K562 (cell line): ENCODE measurements at regions not wholly inside any gene's neighbourhood (a gene's known extent, or its start where the extent isn't known, plus 50 kb on each side); places are given as distances from the start of the nearest gene placed in this dataset.

Experiments used
- ATAC-seq: fragments of 200-7000 bp; cut with Tn5 transposase; 3 replicates; pipeline ENCODE4 v1.9.1; 2020; ENCODE audit warnings: moderate library complexity
- BruUV-seq: library from RNA; stranded (reverse); fragments of 400-500 nt; replicated peaks from 2 replicates; lab custom pipeline; 2021; lab: Mats Ljungman, UMichigan
- CTCF ChIA-PET: fragments of 300-600 bp; formaldehyde crosslinking; extraction: SDS; loops from one replicate; lab custom pipeline; 2021; ENCODE audit warnings: low intra/inter-chr PET ratio; lab: Yijun Ruan, JAX
- POLR2A ChIA-PET: fragments of 300-600, 350-650 bp; sonication (Branson Sonifier 250); formaldehyde crosslinking; extraction: SDS; loops from one replicate; lab custom pipeline; 2021; ENCODE audit warnings: antibody characterized with exemption, inconsistent platforms; lab: Yijun Ruan, JAX
- DNase-seq, 4 experiments: peaks; one replicate each; pipeline versions ENCODE4 v3.0.0 to v3.0.0-alpha.2; 2011 to 2018; ENCODE audit warnings: low spot score in 3 of 4, mixed read lengths in 3 of 4; ENCODE audit errors: extremely low read depth in 1 of 4
- FAIRE-seq: peaks from 2 replicates; lab custom pipeline; 2011; peaks lifted over from hg19 to GRCh38; lab: Jason Lieb, UNC
- H2AFZ ChIP-seq: 2 replicates; pipeline ENCODE4 v1.6.0; 2011; ENCODE audit warnings: low read depth, low read length, control low read depth, inconsistent platforms
- H3K27ac ChIP-seq: fragments of 200-600 bp; 3 replicates; pipeline ENCODE4 v1.8.0; 2011; ENCODE audit warnings: low read depth, mild to moderate bottlenecking, control low read depth, inconsistent platforms, low read length, moderate library complexity, mixed read lengths; ENCODE audit errors: extremely low read depth
- H3K27me3 ChIP-seq, 2 experiments: fragments of 300-600 bp in 1 of 2; 2 replicates in 1 of 2; 3 replicates in 1 of 2; pipeline versions ENCODE4 v1.6.0 to v1.8.0; 2011; ENCODE audit warnings: inconsistent platforms in 2 of 2, low read length in 2 of 2, mild to moderate bottlenecking in 1 of 2, mixed read lengths in 1 of 2, moderate library complexity in 1 of 2; ENCODE audit not compliant: control insufficient read depth in 2 of 2, insufficient read depth in 2 of 2
- H3K36me3 ChIP-seq: fragments of 300-600 bp; 3 replicates; pipeline ENCODE4 v1.8.0; 2011; ENCODE audit warnings: mild to moderate bottlenecking, low read length, inconsistent platforms; ENCODE audit not compliant: control insufficient read depth, insufficient read depth
- H3K4me1 ChIP-seq, 2 experiments: fragments of 200-600 bp in 1 of 2; replicated peaks in 1 of 2; 2 replicates in 1 of 2; 3 replicates in 1 of 2; pipeline versions ENCODE4 v1.5.1 to v1.8.0; 2011; ENCODE audit warnings: inconsistent platforms in 2 of 2, low read length in 2 of 2, mild to moderate bottlenecking in 1 of 2, mixed read lengths in 1 of 2, moderate library complexity in 1 of 2; ENCODE audit not compliant: control insufficient read depth in 2 of 2, insufficient read depth in 2 of 2
- H3K4me2 ChIP-seq: 2 replicates; pipeline ENCODE4 v1.6.1; 2011; ENCODE audit warnings: low read length, control low read depth, inconsistent platforms, mixed read lengths; ENCODE audit not compliant: insufficient read depth
- H3K4me3 ChIP-seq: fragments of 200-600 bp; sonication (generic), shearing (Covaris generic); 2 replicates; pipeline ENCODE4 v1.5.1; 2016; ENCODE audit warnings: control low read depth, inconsistent platforms
- H3K79me2 ChIP-seq: fragments of 200-600 bp; 3 replicates; pipeline ENCODE4 v1.8.0; 2011; ENCODE audit warnings: low read length, inconsistent platforms; ENCODE audit not compliant: control insufficient read depth, insufficient read depth
- H3K9ac ChIP-seq, 2 experiments: 2 replicates each; pipeline versions ENCODE4 v1.6.0 to v1.6.1; 2011; ENCODE audit warnings: low read depth in 2 of 2, low read length in 2 of 2, control low read depth in 1 of 2, inconsistent platforms in 1 of 2, mild to moderate bottlenecking in 1 of 2, mixed read lengths in 1 of 2; ENCODE audit not compliant: insufficient read depth in 1 of 2
- H3K9me1 ChIP-seq: one replicate; pipeline ENCODE4 v1.6.0; 2011; ENCODE audit warnings: inconsistent platforms, mild to moderate bottlenecking, low read length, moderate library complexity; ENCODE audit not compliant: control insufficient read depth, insufficient read depth
- H3K9me3 ChIP-seq: replicated peaks from 2 replicates; pipeline ENCODE4 v1.5.1; 2011; ENCODE audit warnings: low read depth, low read length, inconsistent platforms; ENCODE audit not compliant: control insufficient read depth, insufficient read depth
- H4K20me1 ChIP-seq: replicated peaks from 2 replicates; pipeline ENCODE4 v1.6.1; 2011; ENCODE audit warnings: low read length, inconsistent platforms, mixed read lengths; ENCODE audit not compliant: control insufficient read depth, insufficient read depth
- BRF1 ChIP-seq: IDR thresholded peaks from 3 replicates; pipeline ENCODE4 v1.6.1; 2011; ENCODE audit warnings: borderline replicate concordance, mild to moderate bottlenecking; ENCODE audit not compliant: insufficient read length; ENCODE audit errors: extremely low read depth
- PRPF4 ChIP-seq: fragments of 200-400 bp; formaldehyde crosslinking; IDR thresholded peaks from one replicate; pipeline ENCODE4 v1.6.1; 2017; ENCODE audit warnings: low read length, low read depth, mild to moderate bottlenecking; ENCODE audit not compliant: insufficient read depth, poor library complexity, severe bottlenecking
- SMAD4 ChIP-seq: fragments of 250-450 bp; sonication (Bioruptor Pico); conservative IDR thresholded peaks from 2 replicates; pipeline ENCODE4 v1.8.0; 2021; ENCODE audit warnings: inconsistent platforms, mild to moderate bottlenecking, moderate library complexity
- SPI1 ChIP-seq: IDR thresholded peaks from 2 replicates; pipeline ENCODE4 v1.6.1; 2011; ENCODE audit warnings: low read depth, low read length, control low read depth, borderline replicate concordance
- TAF1 ChIP-seq: IDR thresholded peaks from 2 replicates; pipeline ENCODE4 v1.6.1; 2011; ENCODE audit warnings: mild to moderate bottlenecking, low read length, moderate library complexity; ENCODE audit not compliant: insufficient read depth, control insufficient read depth, severe bottlenecking; ENCODE audit errors: extremely low read depth
- ZFP36 ChIP-seq: fragments of 150-350 bp; IDR thresholded peaks from 2 replicates; pipeline ENCODE4 v1.6.1; 2018; ENCODE audit warnings: low read length, low read depth; ENCODE audit not compliant: partially characterized antibody
- ZNF133 ChIP-seq: fragments of 250-450 bp; sonication (Bioruptor Pico); IDR thresholded peaks from 2 replicates; pipeline ENCODE4 v1.4.0; 2020; ENCODE audit warnings: mild to moderate bottlenecking
- WGBS: fragments of 100-300 bp; shearing (Covaris generic); methylation state at CpG from one replicate; pipeline ENCODE4 v1.1.6; 2016; ENCODE audit warnings: low coverage, mixed read lengths; ENCODE audit not compliant: insufficient coverage; ENCODE audit errors: missing lambda C conversion rate; 5-methylcytosine and 5-hydroxymethylcytosine counted together
- in situ Hi-C: fragments of 300-500 bp; cut with MboI; formaldehyde crosslinking; loops from 4 replicates; pipeline ENCODE4 v1.15.0; 2018; ENCODE audit warnings: inconsistent platforms, mixed read lengths
- intact Hi-C: fragments of 100-400 bp; cut with micrococcal nuclease; formaldehyde crosslinking; loops from 2 replicates; pipeline ENCODE4 v1.14.2; 2022
- TF ChIP-seq, protein P1 (sequence below): fragments of 450-650 bp; IDR thresholded peaks from 2 replicates; pipeline ENCODE4 v1.6.1; 2016; ENCODE audit warnings: low read depth, mild to moderate bottlenecking, moderate library complexity
- TF ChIP-seq, protein P2 (sequence below): fragments of 450-650 bp; IDR thresholded peaks from 2 replicates; pipeline ENCODE4 v1.6.1; 2016; ENCODE audit warnings: mild to moderate bottlenecking, moderate library complexity
- TF ChIP-seq, protein P3 (sequence below): fragments of 250-450 bp; sonication (Bioruptor Pico); IDR thresholded peaks from 2 replicates; pipeline ENCODE4 v1.8.0; 2021; ENCODE audit warnings: moderate library complexity, mild to moderate bottlenecking, inconsistent platforms

DNA sequence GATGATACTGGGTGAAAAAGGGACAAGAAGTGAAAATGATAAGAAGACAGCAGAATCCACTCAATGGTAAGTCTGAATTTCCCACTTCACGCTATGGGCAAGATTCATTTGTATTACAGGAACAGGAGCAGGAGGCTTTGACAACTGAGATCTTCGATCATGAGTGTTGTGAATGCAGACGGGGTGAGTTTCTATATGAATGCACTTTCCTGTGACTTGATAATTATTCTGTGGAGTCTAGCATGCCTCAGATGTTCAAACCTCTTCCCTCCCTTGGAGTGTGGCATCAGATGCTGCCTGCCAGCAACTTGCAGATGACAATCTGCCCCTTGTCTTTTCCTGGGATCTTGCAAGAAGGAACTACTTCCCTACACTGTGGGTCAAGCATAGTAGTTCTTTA is 225.4 kb downstream of the HLX start:
- H3K4me1 ChIP-seq: no peaks in the 10 kb centered on the region; a peak in 1 of 5 replicates
- no peak for FAIRE-seq
- no peak overlapping the region for H3K4me2 ChIP-seq
- no peaks in the 10 kb centered on the region for H3K36me3 ChIP-seq
- no peak overlapping the region for H3K9ac ChIP-seq
- no peak for ATAC-seq
- POLR2A ChIA-PET: no interaction called here
- no peaks in the 10 kb centered on the region for H3K9me1 ChIP-seq
- no peaks in the 10 kb centered on the region for H4K20me1 ChIP-seq
- intact Hi-C loops: no loop called here
- in situ Hi-C loops: no loop called here
- no peak overlapping the region for H2AFZ ChIP-seq
- WGBS: 20% methylated on average over 3 of the region's 3 CpGs
- H3K79me2 ChIP-seq: no peaks in the 10 kb centered on the region
- CTCF ChIA-PET: no interaction called here
- no peak overlapping the region for H3K4me3 ChIP-seq
- DNase-seq: no peak
- TF ChIP-seq SPI1 (no peak), ZFP36 (no peak), BRF1 (no peak), SMAD4 (CRISPR knock-in tag) (no peak), TAF1 (no peak), ZNF133 (CRISPR knock-in tag) (no peak), PRPF4 (no peak)
- TF ChIP-seq, protein P1, sequence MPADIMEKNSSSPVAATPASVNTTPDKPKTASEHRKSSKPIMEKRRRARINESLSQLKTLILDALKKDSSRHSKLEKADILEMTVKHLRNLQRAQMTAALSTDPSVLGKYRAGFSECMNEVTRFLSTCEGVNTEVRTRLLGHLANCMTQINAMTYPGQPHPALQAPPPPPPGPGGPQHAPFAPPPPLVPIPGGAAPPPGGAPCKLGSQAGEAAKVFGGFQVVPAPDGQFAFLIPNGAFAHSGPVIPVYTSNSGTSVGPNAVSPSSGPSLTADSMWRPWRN: no peak
- TF ChIP-seq, protein P2, sequence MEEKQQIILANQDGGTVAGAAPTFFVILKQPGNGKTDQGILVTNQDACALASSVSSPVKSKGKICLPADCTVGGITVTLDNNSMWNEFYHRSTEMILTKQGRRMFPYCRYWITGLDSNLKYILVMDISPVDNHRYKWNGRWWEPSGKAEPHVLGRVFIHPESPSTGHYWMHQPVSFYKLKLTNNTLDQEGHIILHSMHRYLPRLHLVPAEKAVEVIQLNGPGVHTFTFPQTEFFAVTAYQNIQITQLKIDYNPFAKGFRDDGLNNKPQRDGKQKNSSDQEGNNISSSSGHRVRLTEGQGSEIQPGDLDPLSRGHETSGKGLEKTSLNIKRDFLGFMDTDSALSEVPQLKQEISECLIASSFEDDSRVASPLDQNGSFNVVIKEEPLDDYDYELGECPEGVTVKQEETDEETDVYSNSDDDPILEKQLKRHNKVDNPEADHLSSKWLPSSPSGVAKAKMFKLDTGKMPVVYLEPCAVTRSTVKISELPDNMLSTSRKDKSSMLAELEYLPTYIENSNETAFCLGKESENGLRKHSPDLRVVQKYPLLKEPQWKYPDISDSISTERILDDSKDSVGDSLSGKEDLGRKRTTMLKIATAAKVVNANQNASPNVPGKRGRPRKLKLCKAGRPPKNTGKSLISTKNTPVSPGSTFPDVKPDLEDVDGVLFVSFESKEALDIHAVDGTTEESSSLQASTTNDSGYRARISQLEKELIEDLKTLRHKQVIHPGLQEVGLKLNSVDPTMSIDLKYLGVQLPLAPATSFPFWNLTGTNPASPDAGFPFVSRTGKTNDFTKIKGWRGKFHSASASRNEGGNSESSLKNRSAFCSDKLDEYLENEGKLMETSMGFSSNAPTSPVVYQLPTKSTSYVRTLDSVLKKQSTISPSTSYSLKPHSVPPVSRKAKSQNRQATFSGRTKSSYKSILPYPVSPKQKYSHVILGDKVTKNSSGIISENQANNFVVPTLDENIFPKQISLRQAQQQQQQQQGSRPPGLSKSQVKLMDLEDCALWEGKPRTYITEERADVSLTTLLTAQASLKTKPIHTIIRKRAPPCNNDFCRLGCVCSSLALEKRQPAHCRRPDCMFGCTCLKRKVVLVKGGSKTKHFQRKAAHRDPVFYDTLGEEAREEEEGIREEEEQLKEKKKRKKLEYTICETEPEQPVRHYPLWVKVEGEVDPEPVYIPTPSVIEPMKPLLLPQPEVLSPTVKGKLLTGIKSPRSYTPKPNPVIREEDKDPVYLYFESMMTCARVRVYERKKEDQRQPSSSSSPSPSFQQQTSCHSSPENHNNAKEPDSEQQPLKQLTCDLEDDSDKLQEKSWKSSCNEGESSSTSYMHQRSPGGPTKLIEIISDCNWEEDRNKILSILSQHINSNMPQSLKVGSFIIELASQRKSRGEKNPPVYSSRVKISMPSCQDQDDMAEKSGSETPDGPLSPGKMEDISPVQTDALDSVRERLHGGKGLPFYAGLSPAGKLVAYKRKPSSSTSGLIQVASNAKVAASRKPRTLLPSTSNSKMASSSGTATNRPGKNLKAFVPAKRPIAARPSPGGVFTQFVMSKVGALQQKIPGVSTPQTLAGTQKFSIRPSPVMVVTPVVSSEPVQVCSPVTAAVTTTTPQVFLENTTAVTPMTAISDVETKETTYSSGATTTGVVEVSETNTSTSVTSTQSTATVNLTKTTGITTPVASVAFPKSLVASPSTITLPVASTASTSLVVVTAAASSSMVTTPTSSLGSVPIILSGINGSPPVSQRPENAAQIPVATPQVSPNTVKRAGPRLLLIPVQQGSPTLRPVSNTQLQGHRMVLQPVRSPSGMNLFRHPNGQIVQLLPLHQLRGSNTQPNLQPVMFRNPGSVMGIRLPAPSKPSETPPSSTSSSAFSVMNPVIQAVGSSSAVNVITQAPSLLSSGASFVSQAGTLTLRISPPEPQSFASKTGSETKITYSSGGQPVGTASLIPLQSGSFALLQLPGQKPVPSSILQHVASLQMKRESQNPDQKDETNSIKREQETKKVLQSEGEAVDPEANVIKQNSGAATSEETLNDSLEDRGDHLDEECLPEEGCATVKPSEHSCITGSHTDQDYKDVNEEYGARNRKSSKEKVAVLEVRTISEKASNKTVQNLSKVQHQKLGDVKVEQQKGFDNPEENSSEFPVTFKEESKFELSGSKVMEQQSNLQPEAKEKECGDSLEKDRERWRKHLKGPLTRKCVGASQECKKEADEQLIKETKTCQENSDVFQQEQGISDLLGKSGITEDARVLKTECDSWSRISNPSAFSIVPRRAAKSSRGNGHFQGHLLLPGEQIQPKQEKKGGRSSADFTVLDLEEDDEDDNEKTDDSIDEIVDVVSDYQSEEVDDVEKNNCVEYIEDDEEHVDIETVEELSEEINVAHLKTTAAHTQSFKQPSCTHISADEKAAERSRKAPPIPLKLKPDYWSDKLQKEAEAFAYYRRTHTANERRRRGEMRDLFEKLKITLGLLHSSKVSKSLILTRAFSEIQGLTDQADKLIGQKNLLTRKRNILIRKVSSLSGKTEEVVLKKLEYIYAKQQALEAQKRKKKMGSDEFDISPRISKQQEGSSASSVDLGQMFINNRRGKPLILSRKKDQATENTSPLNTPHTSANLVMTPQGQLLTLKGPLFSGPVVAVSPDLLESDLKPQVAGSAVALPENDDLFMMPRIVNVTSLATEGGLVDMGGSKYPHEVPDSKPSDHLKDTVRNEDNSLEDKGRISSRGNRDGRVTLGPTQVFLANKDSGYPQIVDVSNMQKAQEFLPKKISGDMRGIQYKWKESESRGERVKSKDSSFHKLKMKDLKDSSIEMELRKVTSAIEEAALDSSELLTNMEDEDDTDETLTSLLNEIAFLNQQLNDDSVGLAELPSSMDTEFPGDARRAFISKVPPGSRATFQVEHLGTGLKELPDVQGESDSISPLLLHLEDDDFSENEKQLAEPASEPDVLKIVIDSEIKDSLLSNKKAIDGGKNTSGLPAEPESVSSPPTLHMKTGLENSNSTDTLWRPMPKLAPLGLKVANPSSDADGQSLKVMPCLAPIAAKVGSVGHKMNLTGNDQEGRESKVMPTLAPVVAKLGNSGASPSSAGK: no peak
- TF ChIP-seq, protein P3, sequence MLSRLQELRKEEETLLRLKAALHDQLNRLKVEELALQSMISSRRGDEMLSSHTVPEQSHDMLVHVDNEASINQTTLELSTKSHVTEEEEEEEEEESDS (CRISPR knock-in tag): no peak
- H3K27ac ChIP-seq: no peak overlapping the region
- no TSS peak for BruUV-seq
- no peaks in the 10 kb centered on the region for H3K9me3 ChIP-seq
- H3K27me3 ChIP-seq: no peaks in the 10 kb centered on the region
